ENCODE measurements at regions not wholly inside any gene's neighbourhood (a gene's known extent, or its start where the extent isn't known, plus 50 kb on each side); places are given as distances from the start of the nearest gene placed in this dataset.

GRCh38 chr1:221839321-221839720 is 97.4 kb upstream of the DUSP10 start:
- Histone ChIP-seq H4K8ac (replicated peaks; ENCODE audit: insufficient read length, low read depth, low read length) (no peak overlapping the region), H3K9me3 (ENCODE audit: control insufficient read depth, low read depth, low read length) (no peaks in the 10 kb centered on the region), H3K79me2 (ENCODE audit: insufficient read depth, low read length) (no peaks in the 10 kb centered on the region), H2BK12ac (ENCODE audit: insufficient read length, low read depth, low read length) (no peak overlapping the region), H3K14ac (ENCODE audit: insufficient read depth, low read length) (no peak overlapping the region), H3T11ph (ENCODE audit: low read length) (no peak overlapping the region), H3K4me2 (ENCODE audit: insufficient read depth, insufficient read length, low read length) (no peak overlapping the region), H2AK5ac (ENCODE audit: insufficient read length, low read length) (no peak overlapping the region), H3K56ac (ENCODE audit: insufficient read length, low read depth, low read length) (no peak overlapping the region), H2BK5ac (ENCODE audit: insufficient read length, low read length) (no peak overlapping the region), H3K4me1 (ENCODE audit: insufficient read depth, low read length) (peaks cover 3% of the 10 kb centered on the region; the same call in 1 of the 2 replicates), H2AFZ (ENCODE audit: low read length) (no peak overlapping the region), H3K27ac (ENCODE audit: insufficient read length, low read depth, low read length) (no peak overlapping the region), H3K4ac (ENCODE audit: low read depth, low read length) (no peak overlapping the region), H3K18ac (ENCODE audit: insufficient read length, low read depth, low read length) (no peak overlapping the region), H4K91ac (ENCODE audit: insufficient read length, low read depth, low read length) (no peak overlapping the region), H2BK120ac (ENCODE audit: low read depth, low read length, poor library complexity, severe bottlenecking) (no peak overlapping the region), H3K9ac (ENCODE audit: extremely low read depth, insufficient read length, low read length) (no peak overlapping the region), H3K23me2 (ENCODE audit: insufficient read length, low read depth, low read length, poor library complexity, severe bottlenecking) (no peaks in the 10 kb centered on the region), H4K20me1 (ENCODE audit: control insufficient read depth, insufficient read depth, insufficient read length) (no peaks in the 10 kb centered on the region), H3K23ac (ENCODE audit: insufficient read length, low read depth, low read length) (no peak overlapping the region), H3K27me3 (ENCODE audit: insufficient read depth, low read length) (no peaks in the 10 kb centered on the region), H4K5ac (ENCODE audit: insufficient read length, low read depth, low read length) (no peak overlapping the region), H2BK15ac (ENCODE audit: low read depth, low read length) (no peak overlapping the region), H3K79me1 (ENCODE audit: insufficient read depth, low read depth, low read length, poor library complexity, severe bottlenecking) (no peaks in the 10 kb centered on the region), H2BK20ac (ENCODE audit: low read depth, low read length, poor library complexity, severe bottlenecking) (no peak overlapping the region)
- Mint-ChIP-seq H3K27ac (no peak overlapping the region), H3K4me3 (no peak overlapping the region), H3K36me3 (ENCODE audit: insufficient read depth in 1 of 3, low read depth in 3 of 3) (no peaks in the 10 kb centered on the region), H3K4me1 (peaks cover 11 to 15% of the 10 kb centered on the region in 2 experiments), H3K9me3 (no peaks in the 10 kb centered on the region), H3K27me3 (ENCODE audit: low read depth) (no peaks in the 10 kb centered on the region)
- TF ChIP-seq, protein P1, sequence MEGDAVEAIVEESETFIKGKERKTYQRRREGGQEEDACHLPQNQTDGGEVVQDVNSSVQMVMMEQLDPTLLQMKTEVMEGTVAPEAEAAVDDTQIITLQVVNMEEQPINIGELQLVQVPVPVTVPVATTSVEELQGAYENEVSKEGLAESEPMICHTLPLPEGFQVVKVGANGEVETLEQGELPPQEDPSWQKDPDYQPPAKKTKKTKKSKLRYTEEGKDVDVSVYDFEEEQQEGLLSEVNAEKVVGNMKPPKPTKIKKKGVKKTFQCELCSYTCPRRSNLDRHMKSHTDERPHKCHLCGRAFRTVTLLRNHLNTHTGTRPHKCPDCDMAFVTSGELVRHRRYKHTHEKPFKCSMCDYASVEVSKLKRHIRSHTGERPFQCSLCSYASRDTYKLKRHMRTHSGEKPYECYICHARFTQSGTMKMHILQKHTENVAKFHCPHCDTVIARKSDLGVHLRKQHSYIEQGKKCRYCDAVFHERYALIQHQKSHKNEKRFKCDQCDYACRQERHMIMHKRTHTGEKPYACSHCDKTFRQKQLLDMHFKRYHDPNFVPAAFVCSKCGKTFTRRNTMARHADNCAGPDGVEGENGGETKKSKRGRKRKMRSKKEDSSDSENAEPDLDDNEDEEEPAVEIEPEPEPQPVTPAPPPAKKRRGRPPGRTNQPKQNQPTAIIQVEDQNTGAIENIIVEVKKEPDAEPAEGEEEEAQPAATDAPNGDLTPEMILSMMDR (conservative IDR thresholded peaks at IDR 0.05): no peak
- WGBS (ENCODE audit: extremely low coverage, insufficient read length, low lambda C conversion rate): no CpG with 5 or more reads among the region's 1 CpG
- DNase-seq: no peak
